ENCODE measurements at regions not wholly inside any gene's neighbourhood (a gene's known extent, or its start where the extent isn't known, plus 50 kb on each side); places are given as distances from the start of the nearest gene placed in this dataset.
"Not testable (repeated sequence)": the region's sequence is repeated elsewhere in the genome, so short reads cannot be mapped to it uniquely, and the experiment has no call there.

DNA sequence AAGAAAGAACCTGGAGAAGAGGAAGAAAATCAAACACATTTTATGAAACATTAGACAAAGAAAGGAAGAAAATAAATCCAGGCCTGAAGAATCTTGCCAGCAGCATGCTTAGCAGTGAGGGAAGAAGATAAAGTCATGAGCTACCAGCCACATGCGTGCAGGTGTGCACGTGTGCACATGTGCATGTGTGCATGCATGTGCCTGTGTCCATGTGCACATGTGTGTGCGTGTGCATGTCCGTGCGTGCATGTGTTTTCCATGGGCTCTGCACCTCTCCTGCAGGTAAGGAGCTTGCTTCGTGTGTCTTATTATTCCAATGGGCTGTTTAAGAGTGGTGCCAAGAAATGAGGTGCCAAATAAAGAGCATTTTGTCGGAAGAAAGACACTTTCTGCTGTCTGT lies 322.2 kb downstream of the FGFR2 start:
- DNase-seq (ENCODE audit: low spot score), result no peak

DNA sequence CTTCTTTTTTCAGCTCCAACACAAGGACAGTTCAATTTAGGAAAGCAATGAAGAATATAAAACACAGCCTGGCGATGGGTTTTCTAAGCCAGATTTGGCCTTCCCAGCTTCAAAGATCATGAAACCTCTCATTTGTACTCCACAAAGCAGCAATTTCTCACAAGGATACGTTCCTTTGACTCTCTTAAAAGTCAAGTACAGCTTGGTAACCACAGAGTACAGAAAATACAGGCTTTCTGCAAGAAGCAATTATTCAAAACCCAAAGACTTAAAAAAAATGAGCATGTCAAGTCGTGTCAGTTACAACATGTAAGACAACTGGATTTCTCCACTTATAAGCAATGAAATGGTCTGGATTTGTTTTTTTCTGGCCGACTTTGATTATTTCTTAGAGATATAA lies 321.4 kb downstream of the FGFR2 start:
- DNase-seq (ENCODE audit: low spot score), result no peak

DNA sequence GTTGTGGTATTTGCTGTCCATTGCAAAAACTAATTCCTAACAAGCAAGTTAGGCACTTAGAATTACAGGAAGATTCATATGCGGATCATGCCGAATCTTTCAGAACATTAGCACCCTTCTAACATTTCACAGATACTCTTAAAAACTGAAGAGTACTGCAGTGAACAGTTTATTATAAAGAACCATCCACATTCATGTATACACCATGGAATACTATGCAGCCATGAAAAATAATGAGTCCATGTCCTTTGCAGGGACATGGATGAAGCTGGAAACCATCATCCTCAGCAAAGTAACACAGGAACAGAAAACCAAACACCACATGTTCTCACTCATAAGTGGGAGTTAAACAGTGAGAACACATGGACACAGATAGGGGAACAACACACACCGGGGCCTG lies 319.9 kb downstream of the FGFR2 start:
- not testable (repeated sequence) for DNase-seq (ENCODE audit: low spot score)

DNA sequence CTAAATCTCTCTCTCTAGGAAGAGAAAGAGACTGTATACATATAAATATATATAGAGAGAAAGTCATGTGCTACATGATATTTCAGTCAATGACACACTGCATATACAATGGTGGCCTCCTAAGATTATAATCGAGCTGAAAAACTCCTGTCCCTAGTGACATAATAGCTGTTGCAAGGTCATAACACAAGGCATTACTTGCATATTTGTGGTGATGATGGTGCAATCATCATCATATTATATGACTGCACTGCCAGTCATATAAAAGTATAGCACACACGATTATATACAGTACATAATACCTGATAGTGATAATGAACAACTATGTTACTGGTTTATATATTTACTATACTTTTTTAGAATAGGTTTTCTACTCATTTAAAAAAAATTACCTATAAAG lies 316.7 kb downstream of the FGFR2 start:
- DNase-seq (ENCODE audit: low spot score), result no peak

DNA sequence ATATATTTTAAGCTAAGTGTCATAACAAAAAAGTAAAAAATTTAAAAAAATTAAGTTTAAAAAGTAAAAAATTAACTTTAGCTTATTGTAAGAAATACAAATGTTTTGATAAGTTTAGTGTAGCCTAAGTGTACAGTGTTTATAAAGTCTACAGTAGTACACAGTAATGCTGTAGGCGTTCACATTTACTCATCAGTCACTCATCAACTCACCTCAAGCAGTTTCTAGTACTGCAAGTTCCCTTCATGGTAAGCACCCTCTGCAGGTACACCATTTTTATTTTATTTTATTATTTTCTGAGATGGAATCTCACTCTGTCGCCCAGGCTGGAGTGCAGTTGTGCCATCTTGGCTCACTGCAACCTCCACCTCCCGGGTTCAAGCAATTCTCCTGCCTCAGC lies 316.0 kb downstream of the FGFR2 start:
- no peak for DNase-seq (ENCODE audit: low spot score)

DNA sequence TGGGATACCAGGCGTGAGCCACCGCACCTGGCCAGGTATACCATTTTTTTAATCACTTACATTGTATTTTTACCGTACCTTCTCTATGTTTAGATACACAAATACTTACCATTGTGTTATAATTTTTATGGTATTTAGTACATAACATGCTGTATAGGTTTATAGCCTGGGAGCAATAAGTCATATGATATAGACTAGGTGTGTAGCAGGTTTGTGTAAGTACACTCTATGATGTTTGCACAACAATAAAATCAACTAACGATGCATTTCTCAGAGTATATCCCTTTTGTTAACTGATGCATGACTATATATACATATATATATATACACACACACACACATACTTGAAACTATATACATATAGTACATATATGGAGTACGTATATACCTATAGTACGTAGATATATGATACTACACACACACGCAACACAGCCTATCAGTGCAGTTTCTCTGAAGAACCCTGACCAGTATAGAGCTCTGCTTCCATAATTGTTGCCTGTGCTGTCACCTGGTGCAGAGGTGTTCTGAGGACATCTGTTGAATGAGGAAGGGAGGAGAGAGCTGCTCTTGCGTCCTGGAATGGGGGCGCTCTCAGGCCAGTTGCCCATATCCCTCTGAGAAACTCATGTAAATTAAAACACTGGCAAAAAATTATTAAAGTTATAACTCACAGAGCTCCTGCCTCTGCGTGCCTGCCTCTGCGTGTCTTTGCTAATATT lies 315.3 kb downstream of the FGFR2 start:
- no peak for DNase-seq (ENCODE audit: low spot score)

DNA sequence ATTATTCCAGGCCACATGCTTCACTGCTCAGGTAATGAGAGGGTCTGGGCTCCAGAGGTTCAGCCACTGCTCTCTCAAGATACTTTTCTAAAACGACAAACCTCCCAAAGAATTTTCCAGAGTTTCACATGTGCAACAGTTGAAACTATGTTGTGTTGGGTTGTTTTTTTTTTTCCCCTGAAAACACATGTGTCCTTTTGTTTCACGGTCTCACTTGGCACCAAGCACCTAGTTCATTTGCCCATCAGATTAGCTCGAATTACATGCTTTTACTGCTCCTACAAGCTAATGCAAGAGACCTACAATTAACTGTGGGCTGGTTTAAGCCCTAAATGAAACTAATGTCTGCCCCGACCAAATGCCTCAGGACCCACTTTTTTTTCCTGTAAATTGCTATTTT lies 313.3 kb downstream of the FGFR2 start:
- no peak for DNase-seq (ENCODE audit: low spot score)

DNA sequence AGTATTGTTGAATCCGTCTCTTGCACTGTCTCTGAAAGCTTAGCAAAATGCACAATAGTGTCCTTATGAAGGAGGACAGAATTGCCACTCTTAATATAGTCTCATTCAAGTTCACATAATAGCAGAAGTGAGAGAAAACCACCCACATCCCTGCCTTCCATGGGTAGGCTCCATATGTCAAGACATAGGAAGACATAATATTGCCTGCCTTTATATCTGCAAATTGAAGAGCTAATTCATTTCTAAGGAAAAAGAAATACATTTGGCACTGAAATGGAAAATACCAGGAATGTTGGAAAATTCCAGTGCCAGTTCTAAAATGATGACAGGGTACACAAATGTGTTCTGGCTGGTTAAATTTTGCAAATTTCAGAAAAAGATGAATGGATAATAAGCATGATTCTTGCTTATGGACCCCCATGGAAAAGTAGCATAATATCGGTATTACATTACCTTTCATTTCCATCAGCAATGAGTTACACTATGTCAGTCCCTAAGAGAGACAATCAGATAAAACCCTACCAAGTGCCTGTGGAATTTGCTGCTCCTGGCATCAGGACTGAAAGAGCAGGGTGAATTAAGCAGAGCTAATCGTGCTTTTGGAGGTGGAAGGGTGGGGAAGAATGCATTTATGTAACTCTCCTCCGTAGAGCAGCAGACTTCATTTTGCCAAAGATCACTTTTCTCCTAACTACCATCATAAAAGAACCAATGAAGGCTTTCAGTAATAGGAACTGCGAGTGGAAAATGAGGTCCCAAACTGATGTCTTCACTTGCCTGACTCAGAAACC lies 312.6 kb downstream of the FGFR2 start:
- DNase-seq (ENCODE audit: low spot score), result peak; percentile 54

DNA sequence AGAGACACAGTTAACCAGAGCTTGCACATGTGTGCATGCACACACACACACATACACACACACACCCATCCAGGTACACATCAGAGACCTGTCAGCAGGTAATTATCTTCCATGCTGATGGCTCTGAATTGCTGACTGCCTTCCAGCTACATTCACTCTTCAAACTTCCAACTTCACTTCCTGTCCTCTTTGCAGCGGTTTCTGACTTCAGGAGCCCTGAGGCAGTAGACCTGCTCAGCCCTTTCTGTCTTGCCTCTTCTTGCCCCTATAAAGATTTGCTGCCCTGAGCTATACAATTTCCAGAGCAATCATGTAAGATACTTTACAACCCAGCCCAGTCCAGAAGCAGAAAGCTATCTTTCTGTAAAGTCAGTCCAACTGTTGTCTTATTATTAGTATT lies 310.2 kb downstream of the FGFR2 start:
- DNase-seq (ENCODE audit: low spot score), result no peak

DNA sequence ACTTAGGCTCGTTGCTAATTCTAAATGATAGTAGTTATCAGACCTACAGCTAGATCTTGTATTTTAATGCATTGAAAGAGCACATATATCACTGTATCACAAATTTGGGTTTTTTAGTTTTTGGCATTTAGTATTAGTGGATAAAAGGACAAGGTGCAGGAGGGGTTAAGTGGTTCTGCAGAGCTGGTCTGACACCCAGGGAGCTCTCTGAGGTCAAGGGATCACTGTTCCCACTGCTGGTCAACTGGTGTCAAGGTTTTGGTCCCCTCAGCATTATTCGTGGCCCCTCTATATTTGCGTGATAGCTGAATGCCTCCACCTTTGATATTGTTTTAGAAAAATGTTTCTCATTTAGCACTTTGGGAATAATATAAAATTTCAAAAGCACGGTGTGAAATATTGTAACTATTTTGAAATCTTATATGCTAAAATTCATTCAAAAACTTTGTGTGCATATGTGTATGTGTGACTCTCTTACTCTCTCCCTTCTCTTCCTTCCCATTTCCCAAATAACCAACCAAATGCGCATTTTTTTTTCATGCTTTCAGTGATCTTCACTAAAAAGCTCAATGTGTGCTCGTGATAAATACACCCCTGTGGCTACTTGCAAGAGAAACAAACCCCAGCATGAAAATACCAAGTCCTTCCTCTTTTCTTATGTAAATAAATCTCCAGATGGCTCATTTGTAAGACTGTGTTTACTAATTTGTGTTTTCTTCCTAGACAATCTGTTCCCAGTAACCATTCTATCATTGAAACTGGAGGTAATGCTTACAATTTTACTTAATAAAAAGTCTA lies 309.2 kb downstream of the FGFR2 start:
- DNase-seq (ENCODE audit: low spot score), result no peak

DNA sequence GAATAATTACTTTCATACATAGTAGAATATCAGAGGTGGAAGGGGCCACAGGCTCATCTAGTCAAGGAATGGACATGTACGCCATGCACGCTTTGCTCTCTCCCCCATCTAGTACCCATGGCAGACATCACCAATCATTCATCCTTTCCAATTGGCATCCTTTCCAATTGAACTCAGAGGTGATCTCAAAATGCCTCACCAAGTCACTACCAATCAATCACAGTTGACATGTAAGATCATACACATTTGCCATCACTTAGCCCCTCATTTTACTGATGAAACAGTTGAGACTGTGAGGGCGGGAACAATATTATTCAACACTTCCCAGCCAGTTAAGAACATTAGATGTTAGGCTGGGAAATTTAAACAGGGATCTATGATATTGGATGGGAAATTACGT lies 308.4 kb downstream of the FGFR2 start:
- DNase-seq (ENCODE audit: low spot score), result no peak

DNA sequence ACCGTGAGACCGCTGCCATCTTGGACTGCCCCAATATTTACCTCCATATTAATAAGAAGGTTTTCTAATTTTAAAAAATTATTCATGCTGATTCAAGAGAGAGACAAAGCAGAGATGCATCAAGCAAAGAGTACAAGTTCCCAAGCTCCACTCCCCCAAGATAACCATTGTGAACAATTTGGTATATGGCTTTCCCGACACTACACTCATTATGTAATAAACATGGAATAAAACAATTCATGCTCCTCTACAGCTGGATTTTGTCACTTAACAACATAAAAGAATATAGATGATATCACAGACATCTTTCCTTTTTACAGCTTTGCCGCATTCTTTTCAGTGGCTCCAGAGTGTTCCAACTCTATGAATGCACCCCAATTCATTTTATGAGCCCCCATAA lies 307.6 kb downstream of the FGFR2 start:
- no peak for DNase-seq (ENCODE audit: low spot score)

DNA sequence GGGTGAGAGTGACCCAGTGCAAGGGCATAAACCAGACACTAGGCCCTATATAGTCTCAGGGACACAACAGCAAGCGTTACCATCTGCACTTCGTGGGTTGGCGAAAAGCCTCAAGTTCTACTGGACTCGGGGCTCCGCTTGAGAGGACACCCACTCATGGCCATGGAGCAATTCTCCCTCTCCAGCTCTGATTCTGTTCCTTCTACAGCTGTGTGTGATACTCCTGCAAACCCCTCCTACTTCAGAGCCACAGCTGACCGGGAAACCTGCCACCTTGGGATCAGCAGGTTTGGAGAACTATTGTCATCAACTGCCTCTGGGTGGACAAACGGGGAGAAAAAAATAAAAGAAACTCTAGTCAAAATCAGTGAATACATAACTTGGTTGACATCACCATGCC lies 306.9 kb downstream of the FGFR2 start:
- DNase-seq (ENCODE audit: low spot score), result no peak

DNA sequence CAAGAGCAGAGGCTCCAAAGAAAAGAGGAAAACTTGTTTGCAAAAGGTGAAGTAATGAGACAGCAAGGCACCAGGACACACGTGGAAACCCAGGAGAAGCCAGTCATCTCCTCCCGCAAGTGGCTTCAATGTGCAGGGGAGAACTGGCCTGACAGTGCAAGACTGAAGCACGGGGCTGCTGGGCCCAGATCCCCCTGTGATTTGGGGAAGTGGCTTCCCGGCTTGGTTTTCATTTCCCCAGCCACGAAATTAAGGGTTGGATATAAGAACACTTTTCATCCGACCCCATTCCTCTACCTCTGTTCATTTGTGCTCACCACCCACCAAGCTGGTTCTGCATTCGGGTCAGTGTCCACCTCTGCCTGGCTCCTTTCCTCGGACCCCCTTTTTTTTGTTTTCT lies 306.4 kb downstream of the FGFR2 start:
- no peak for DNase-seq (ENCODE audit: low spot score)

DNA sequence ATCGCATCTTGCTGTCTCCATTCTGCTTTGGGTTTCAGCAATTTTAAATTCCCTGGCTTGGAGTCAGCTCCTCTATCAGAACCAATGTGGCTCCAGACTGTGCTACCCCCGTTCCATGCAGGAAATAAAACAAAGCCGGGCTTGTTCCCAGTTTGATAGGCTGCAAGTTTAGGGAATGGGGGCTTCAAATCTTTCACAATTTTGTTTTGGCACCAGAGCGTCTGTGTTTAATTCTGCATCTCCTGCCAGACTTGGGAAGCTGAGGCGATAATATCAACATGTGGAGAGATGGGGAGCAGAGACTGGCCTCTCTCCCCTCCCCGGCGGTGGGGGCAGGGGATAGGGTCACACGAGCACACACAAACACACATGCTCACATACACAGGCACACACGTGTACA lies 305.9 kb downstream of the FGFR2 start:
- DNase-seq (ENCODE audit: low spot score), result no peak

DNA sequence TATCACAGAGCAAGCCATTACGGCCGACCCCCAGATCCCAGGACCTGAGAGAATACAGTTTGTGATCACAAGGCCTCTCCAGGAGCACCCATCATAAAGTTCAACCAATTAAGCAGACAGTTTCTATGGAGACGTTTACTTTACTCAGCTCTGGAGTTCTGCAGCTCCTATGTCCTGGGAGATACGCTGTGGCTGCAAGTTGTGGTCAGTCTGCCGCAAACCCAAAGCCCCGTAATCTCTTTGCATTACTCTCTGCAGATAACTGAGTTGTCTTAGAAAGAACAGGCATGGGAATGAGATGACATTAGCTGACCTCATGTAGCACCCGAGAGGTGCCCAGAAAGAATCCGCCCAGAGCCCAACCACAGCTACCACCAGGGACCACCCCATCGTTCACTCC lies 305.1 kb downstream of the FGFR2 start:
- no peak for DNase-seq (ENCODE audit: low spot score)

DNA sequence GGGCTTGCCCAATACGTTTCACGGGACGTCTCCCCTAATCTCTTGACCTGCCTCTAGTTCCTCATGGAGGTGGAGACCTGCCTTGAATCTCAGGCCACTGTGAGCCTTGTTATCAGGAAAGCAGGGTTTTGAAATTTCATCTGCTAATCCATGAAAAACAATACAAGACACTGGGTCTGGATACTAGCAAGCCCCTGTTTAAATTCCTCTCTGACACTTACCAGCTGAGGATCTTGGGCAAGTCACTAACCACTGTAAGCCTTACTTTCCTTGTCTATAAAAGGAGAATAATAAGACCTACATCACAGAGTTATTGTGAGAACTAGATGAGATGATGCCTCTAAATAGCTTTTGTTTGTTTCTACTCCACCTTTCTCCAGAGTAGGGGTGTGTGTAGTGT lies 303.6 kb downstream of the FGFR2 start:
- no peak for DNase-seq (ENCODE audit: low spot score)

DNA sequence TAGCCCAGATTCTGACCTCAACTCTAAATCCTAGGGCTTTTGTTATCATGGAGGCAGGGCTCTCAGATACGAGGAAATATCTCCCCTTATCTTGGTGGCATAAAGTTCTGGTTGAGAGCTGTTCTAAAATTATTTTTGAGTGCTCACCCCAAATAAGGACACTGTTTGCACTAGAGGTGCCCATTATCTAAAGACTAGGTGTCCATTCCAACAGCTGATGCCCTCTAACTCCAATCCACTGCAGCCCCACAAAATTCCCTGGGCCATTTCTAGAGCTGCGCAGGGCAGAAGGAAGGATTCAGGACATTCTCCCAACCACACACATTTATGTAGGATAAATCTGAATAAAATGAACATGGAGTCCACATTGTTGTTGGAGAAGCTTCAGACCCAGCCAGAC lies 301.9 kb downstream of the FGFR2 start:
- no peak for DNase-seq (ENCODE audit: low spot score)

DNA sequence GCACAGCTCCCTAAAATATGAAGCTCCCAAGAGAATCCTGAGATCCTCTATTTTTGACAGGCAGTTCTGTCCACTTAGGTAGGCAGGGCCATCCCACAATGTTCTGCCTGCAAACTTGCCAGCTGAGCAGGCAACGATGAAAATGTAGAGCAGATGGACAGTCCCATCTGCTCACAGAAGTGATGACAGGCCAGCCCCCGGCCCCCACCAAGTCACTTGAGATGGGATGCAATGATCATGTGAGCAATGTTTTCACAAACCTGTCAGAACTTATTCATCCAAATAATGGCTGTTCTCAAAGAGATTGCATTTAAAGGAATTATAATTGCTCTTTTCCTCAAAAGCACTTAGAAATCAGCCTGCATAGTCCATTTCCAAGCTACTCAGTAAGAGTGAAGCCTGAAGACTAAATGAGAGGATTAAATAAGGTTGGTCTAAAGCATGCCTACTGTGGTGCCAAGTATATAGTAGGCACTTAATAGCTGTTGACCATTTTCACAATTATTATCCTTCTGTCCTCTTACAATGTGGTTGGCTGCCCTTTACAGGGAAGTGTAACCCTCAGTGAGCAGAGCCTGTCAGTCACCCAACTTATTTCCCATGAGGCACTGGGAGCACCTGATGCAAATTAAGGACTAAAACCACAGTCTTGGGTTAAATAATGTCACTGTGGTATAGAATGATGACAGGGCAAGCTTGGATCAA lies 301.2 kb downstream of the FGFR2 start:
- DNase-seq (ENCODE audit: low spot score), result no peak

DNA sequence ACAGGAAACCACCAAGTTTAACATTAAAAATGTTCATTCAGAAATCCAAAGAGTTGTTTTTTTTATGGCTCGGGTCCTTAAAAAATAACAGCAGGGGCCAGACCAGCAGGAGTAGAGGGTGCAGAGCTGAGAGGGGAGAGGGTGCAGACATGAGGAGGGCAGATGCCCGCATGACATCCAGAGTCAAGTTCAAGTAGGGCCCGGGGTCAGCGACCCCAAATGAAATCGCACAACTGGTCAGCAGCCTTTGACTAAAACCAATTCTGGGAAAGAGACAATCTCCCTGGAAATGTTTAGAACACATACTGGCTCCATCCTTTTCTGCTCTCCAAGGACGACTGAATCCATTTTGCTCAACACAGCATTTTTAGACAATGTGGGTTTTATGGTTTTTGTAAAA lies 297.5 kb downstream of the FGFR2 start:
- no peak for DNase-seq (ENCODE audit: low spot score)

DNA sequence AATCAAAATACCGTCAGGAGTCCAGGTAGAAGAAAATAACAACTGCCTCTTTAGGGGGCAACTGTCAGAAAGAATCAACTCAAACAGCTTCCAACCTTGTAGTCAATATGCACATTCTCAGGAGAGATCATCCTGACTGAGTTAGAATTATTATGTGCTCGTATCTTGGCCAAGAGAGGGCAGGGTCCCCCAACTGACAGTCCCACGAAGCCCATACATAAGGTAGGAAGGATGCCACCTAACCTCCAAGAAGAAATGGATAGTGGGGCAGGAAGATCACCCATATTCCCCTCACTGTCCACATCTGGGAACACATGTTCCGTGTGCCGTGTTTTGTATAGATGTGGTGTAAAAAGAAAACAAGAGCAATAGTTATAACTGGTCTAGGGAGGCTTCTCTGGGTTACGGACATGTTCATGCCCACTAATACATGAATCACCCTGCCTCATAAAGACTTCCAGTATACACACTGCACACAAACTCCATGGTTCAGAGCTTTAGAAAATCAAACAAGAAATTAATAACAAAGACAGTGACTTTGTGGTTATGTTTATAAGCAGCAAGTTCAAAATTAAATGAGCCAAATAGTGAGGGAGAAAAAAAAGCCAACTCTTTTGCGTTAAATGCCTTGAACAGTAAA lies 295.6 kb downstream of the FGFR2 start:
- DNase-seq (ENCODE audit: low spot score), result no peak
